Adipocyte (in vitro differentiated cells): ENCODE measurements at regions not wholly inside any gene's neighbourhood (a gene's known extent, or its start where the extent isn't known, plus 50 kb on each side); places are given as distances from the start of the nearest gene placed in this dataset.

ENCODE experiments used
- DNase-seq: peaks from one replicate; pipeline ENCODE4 v3.0.0-alpha.2; 2015; ENCODE audit warnings: low read depth
- H3K27me3 ChIP-seq: replicated peaks from 2 replicates; pipeline ENCODE4 v1.7.0; 2013; ENCODE audit warnings: mild to moderate bottlenecking, low read length, moderate library complexity; ENCODE audit not compliant: control insufficient read depth, insufficient read depth
- H3K36me3 ChIP-seq: 2 replicates; pipeline ENCODE4 v1.7.0; 2013; ENCODE audit warnings: low read length, mild to moderate bottlenecking, moderate library complexity; ENCODE audit not compliant: control insufficient read depth, insufficient read depth, severe bottlenecking
- H3K4me1 ChIP-seq: 2 replicates; pipeline ENCODE4 v1.7.0; 2013; ENCODE audit warnings: mild to moderate bottlenecking, low read length, moderate library complexity; ENCODE audit not compliant: control insufficient read depth, insufficient read depth
- H3K4me3 ChIP-seq: 2 replicates; pipeline ENCODE4 v1.7.0; 2013; ENCODE audit warnings: mild to moderate bottlenecking, low read length, moderate library complexity
- H3K9ac ChIP-seq: 2 replicates; pipeline ENCODE4 v1.7.0; 2013; ENCODE audit warnings: mild to moderate bottlenecking, low read length, moderate library complexity
- H3K9me3 ChIP-seq: 2 replicates; pipeline ENCODE4 v1.7.0; 2013; ENCODE audit warnings: mild to moderate bottlenecking, low read length, moderate library complexity; ENCODE audit not compliant: control insufficient read depth

DNA sequence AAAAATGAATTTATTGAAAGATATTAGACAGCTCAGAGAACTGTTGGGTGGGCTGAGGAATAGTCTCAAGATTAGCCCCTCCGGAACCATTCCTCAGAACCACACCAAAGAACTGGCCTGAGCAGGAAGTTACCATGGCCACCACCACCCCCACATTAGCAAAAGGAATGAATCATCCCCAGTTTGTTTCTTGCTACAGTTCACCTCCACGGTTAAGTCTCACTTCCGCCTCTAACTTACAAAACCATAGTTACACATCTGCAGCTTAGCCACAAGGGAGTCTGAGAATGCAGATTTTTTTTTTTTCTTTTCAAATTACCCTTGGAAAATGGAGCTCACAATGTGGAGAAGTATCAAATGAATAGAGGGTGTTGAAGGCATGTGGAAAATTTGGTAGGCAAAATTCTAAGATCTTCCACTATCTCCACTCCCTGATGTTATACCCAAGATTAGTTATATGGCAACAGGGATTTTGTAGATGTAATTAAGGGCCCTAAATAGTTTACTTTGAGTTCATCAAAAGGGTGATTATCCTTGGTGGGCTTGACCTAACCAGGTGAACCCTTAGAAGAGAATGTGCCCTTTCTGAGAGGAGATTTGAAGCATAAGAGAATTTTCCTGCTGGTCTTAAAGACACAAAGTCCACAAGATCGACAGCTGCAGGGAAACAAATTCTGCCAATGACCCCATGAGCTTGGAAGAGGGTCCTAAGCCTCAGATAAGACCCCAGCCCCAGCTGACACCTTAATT is 129.8 kb upstream of the KRR1 start:
- Histone ChIP-seq H3K36me3 (no peaks in the 10 kb centered on the region), H3K27me3 (no peaks in the 10 kb centered on the region), H3K9me3 (no peaks in the 10 kb centered on the region), H3K4me3 (peak overlapping the region; percentile 29), H3K9ac (no peak overlapping the region), H3K4me1 (peaks cover 12% of the 10 kb centered on the region)
- DNase-seq: peak; percentile 76

DNA sequence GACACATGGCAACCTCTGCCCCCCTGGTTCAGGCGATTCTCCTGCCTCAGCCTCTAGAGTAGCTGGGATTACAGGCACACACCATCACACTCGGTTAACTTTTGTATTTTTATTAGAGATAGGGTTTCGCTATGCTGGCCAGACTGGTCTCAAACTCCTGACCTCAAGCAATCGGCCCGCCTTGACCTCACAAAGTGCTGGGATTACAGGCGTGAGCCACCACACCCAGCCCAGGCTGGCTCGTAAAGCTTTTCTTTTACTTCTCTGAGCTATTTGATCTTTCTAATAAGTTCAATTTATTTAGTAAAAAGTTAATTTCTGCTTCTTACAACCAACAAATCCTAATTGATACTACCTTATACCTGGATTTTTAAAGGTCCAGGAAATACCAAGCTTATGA is 127.4 kb upstream of the KRR1 start:
- Histone ChIP-seq H3K4me3 (no peak overlapping the region), H3K36me3 (no peaks in the 10 kb centered on the region), H3K9me3 (no peaks in the 10 kb centered on the region), H3K9ac (no peak overlapping the region), H3K27me3 (no peaks in the 10 kb centered on the region), H3K4me1 (peaks cover 12% of the 10 kb centered on the region)
- no peak for DNase-seq

DNA sequence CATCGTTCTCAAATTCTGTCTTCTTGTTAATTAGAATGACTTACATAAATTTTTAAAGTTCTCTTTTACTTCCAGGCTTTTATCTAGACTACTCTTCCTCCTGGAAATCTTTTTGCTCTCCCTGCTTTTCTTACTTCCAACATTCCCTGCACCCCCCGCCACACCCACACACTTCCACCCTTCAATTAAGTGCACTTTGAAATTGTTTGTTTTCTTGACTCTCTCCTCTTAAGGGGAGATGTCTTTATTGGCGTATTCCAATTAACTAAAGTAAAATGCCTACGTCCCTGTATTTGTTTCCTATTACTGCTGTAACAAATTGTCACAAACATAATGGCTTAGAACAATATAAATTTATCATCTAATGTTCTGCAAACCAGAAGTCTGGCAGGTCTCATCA is 125.2 kb upstream of the KRR1 start:
- no peak overlapping the region for H3K9ac ChIP-seq
- no peaks in the 10 kb centered on the region for H3K36me3 ChIP-seq
- no peaks in the 10 kb centered on the region for H3K27me3 ChIP-seq
- no peak for DNase-seq
- no peaks in the 10 kb centered on the region for H3K9me3 ChIP-seq
- peaks cover 20% of the 10 kb centered on the region for H3K4me1 ChIP-seq
- H3K4me3 ChIP-seq: no peak overlapping the region

DNA sequence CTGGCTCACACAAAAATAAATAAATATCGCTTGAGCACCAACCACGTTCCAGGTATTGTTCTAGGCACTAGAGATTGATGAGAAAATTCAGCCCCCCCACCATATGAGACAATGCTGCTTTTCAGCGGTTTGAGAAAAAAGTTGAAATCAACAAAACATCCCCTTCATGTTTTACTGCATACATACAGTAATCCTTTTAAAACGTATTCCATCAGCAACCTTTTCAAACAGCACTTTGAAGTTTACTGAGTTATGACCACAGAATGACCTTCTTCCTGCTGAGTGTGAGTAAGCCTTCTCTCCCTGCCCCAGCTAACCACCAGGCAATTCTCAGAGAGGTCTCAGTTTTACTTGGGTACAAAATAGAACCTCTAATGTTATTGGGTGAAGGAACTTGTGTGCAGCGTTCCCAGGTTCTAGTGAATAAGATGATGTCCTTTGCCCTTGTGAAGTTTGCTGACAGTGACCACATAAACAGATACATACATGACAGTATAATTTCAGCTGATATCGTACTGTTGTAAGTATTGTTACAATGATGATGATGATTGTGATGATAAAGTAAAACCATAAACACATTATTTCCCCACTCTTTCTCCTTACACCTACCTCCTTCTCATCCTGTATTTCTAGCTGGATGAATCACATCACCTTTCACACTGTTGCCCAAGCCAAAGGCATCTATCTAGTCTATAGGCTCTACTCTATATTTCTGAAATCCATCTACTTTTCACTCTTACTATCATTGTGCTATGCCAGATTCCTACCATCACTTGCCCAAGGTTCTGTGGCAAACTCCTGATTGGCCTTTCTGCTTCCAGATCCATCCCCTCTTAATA is 124.4 kb upstream of the KRR1 start:
- DNase-seq: peak; percentile 53
- H3K9me3 ChIP-seq: no peaks in the 10 kb centered on the region

DNA sequence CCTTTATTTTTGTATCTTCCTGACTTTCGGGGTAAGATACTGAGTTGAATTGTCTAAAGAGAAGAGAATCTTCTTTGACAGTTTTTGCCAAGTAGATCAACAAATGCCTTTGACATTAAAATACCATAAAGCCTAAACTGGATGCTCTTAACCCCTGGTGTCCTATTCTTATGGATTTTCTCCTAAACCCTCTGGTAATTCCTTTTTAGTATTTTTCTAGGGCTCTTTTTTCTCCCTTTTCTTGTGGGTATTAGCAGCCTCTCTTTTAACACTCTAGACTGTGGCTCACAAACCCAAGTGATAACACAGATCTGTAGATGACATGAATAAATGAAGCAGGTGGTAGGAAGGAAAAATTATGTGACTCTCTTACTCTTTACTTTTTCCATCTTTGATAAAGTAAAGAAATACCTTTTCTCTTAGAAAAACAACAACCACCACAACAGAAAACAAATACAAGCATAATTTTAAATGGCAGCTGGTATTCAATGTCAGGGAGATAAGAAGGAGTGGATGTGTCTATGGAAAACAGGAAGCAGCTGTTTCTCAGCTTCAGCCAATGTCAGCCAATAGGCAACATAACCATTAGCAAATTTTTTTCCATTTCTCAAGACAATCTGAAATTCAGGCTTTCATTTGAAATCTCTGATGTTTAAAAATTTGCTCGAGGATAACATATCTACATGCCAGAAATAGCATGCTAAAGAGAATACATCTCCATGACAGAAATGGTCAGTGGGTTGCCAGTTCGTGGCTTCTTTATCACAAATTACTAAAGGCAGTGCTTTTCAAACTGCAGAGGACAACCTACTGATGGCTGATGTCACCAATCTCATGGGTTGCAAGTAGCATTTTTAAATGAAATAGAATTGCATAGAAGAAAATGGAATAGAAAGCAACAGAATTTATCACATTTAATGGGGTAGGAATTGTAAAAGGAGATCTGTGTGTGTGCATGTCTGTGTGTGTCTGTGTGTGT is 123.1 kb upstream of the KRR1 start:
- Histone ChIP-seq H3K4me1 (peaks cover 12% of the 10 kb centered on the region), H3K9me3 (no peaks in the 10 kb centered on the region), H3K9ac (no peak overlapping the region), H3K36me3 (no peaks in the 10 kb centered on the region), H3K27me3 (no peaks in the 10 kb centered on the region), H3K4me3 (no peak overlapping the region)
- DNase-seq: no peak

More for the DNA sequence above, 124.4 kb upstream of the KRR1 start:
- no peaks in the 10 kb centered on the region for H3K36me3 ChIP-seq
- peaks cover 13% of the 10 kb centered on the region for H3K4me1 ChIP-seq
- H3K27me3 ChIP-seq: no peaks in the 10 kb centered on the region
- H3K9ac ChIP-seq: no peak overlapping the region
- H3K4me3 ChIP-seq: no peak overlapping the region

DNA sequence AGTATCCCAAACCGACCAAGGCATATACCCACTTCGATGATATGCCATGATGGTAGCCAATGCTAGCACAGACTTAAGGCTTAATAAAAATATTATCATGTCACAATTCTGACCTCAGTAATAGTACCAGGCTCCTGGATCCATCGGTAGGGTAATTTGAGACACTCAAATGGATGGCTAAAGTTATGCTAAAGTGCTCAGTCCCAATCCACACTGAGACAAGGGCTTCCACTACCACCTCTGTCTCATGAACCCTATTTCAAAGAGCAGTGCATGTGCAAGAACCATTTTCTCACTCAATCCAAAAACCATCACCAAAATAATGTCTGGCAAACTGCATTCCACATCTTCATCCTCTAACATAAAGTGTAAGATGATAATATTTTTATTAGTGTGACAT is 122.4 kb upstream of the KRR1 start:
- Histone ChIP-seq H3K9ac (no peak overlapping the region), H3K4me1 (peaks cover 12% of the 10 kb centered on the region), H3K4me3 (no peak overlapping the region), H3K9me3 (no peaks in the 10 kb centered on the region), H3K36me3 (no peaks in the 10 kb centered on the region), H3K27me3 (no peaks in the 10 kb centered on the region)
- DNase-seq: no peak

DNA sequence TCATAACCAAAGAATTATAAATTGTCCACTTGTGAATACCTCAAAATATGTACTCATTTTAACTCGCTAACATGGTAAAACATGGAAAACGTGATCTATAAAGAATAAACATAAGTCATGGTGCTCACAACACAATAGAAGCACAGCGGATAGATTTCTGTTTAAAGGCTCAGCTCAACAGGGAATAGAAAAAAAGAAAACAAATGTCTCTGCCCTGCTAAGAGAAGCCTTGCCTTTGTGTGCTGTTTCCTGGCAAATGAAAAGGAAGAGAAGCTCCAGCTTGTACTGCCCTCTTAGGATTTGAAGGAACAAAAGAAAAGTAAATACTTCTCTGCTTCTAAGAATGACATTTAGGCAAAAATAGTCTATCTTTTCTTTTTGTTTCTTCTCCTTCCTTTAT is 121.0 kb upstream of the KRR1 start:
- no peak for DNase-seq
- H3K4me3 ChIP-seq: no peak overlapping the region
- H3K27me3 ChIP-seq: no peaks in the 10 kb centered on the region
- peaks cover 12% of the 10 kb centered on the region for H3K4me1 ChIP-seq
- H3K36me3 ChIP-seq: no peaks in the 10 kb centered on the region
- H3K9me3 ChIP-seq: no peaks in the 10 kb centered on the region
- no peak overlapping the region for H3K9ac ChIP-seq

DNA sequence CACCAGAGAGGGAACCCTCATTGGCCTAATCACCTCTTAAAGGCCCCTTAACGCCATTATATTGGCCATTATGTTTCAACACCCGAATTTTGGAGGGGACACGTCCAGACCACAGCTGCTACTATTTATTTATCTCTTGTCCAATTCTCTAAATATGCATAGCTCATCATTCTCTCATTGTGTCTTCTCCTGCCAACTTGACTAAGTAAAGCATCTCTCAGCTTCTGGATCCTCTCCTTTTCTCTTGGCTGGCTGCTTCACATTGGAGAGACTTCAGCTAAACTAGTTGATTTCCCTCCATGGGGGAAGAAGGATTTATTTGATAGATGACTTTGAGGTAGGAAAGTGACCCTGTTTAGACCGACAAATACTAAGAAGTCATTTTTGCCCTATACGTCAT is 120.4 kb upstream of the KRR1 start:
- no peak for DNase-seq
- H3K9me3 ChIP-seq: no peaks in the 10 kb centered on the region
- H3K36me3 ChIP-seq: no peaks in the 10 kb centered on the region
- peaks cover 12% of the 10 kb centered on the region for H3K4me1 ChIP-seq
- H3K4me3 ChIP-seq: no peak overlapping the region
- no peak overlapping the region for H3K9ac ChIP-seq
- H3K27me3 ChIP-seq: no peaks in the 10 kb centered on the region

DNA sequence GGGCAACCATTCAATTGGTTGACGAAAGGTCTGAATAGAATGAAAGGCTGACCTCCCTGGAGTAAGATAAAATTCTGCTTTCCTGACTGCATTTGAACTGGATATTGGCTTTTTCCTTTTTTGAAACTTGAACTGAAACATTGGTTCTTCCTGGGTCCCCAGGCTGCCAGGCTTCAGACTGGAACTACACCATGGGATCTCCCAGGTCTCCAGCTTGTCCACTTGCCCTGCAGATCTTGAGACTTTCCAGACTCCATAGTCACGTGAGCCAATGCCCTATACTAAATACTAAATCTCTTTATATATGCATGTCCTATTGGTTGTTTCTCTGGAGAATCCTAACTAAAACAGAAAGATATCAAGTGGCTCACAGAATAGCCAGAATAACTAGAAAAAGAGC is 118.7 kb upstream of the KRR1 start:
- Histone ChIP-seq H3K27me3 (no peaks in the 10 kb centered on the region), H3K9ac (no peak overlapping the region), H3K4me1 (peaks cover 12% of the 10 kb centered on the region), H3K4me3 (no peak overlapping the region), H3K9me3 (no peaks in the 10 kb centered on the region), H3K36me3 (no peaks in the 10 kb centered on the region)
- DNase-seq: no peak

DNA sequence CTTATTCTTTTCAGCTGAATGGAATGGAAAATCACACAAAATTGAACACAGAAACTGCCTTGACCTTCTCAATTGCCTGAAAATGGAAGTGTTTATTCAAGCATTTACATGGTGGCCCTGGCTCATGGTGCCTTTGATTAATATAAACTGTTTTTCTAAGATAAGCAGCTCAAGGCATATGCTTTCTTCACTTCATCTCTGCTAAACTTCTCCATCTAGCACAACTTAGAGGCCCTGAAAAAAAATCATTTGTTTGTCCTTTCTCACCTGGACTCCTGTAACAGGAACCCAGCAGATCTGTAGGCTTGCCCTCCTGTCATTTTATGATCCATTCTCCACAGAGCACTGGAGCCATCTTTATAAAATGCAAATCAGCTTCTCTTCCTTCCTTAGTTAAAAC is 117.5 kb upstream of the KRR1 start:
- Histone ChIP-seq H3K4me3 (no peak overlapping the region), H3K36me3 (no peaks in the 10 kb centered on the region), H3K9ac (no peak overlapping the region), H3K27me3 (no peaks in the 10 kb centered on the region), H3K9me3 (no peaks in the 10 kb centered on the region), H3K4me1 (peaks cover 15% of the 10 kb centered on the region)
- no peak for DNase-seq

DNA sequence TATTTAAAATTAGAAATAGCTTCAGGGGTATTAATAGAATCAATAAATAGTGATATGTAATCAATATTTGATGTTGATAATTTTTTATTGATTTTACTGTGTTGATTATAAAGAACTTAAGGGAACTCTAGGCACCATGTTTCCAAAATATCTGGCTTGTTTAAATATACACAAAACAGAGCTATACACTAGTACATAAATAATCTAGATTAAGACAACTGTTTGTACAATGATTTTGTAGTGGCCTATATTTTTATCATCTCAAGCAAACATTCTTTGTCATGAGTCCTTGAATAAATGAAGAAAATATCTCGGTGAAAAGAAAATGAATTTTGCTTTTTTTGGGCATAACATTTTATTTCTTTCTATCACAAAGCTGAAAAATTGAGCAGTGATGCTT is 117.1 kb upstream of the KRR1 start:
- no peak overlapping the region for H3K9ac ChIP-seq
- DNase-seq: no peak
- no peaks in the 10 kb centered on the region for H3K9me3 ChIP-seq
- no peak overlapping the region for H3K4me3 ChIP-seq
- H3K27me3 ChIP-seq: no peaks in the 10 kb centered on the region
- H3K4me1 ChIP-seq: peaks cover 19% of the 10 kb centered on the region
- no peaks in the 10 kb centered on the region for H3K36me3 ChIP-seq
